HG02884 (cell line): ENCODE measurements at regions not wholly inside any gene's neighbourhood (a gene's known extent, or its start where the extent isn't known, plus 50 kb on each side); places are given as distances from the start of the nearest gene placed in this dataset.

Source experiments
- ATAC-seq: cut with Tn5 transposase; IDR thresholded peaks from one replicate; pipeline ENCODE4 v1.9.1; 2021; ENCODE audit warnings: mild to moderate bottlenecking, moderate library complexity; ENCODE audit not compliant: unreplicated experiment

DNA sequence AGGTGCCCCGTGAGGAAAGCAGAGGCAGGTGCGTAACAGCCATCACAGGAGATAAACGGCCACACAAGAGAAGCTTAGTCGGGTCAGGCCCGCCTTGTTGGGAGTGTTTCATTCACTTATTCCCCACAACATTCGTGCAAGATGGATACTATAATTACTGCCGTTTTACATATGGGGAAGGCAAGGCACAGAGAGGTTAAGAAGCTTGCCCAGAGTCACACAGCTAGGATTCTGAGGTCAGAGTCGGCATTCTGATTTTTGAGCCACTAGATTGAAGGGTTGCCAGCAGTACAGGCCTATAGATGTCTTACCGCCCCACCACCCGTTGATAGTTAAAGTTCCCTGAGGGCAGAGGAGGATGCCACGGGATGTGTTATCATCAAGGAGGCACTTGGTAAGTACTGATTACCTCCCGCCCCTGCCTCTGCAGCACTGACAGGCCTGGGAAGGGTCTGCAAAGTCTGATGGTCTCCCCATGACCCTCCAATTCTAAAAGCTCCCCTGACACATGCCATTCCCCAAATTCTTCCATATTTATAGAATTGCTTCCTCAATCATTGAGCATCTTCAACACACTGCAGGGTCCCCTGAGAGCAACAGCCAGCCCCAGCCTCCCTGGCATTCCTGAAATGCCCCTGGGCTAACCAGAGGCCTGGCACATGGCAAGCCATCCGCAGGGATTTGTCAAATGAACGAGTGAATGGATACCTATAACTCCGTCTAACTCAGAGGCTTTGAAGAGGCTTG is 74.7 kb upstream of the CLDN14 start:
- no peak for ATAC-seq

DNA sequence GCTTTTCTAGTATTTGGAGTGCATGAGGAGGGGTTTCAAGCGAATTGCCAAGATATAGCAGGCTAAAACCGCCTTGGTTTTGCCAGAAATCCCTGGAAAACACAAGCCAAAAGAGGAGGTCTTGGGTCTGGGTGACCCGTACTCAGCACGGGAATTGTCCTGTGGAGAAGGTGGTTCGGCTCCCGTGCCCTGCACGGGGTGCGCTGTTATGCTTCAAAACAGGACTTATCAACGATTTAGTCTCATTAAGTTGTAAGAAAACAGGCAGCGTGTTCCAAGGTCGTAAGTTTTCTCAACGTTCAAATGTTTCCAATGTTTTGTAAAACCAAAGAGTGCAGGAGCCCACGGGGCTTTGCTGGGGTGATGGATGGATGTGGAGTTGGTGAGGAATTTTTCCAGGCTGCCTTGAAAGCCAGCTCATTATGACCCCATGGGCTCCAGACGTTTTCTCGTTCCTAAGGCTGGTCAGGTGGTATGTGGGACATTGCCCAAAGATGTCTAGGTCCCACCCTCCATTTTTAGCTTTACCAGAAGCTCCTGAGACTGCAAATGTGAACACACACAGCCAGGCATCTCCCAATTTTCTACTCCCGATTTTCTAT is 75.4 kb upstream of the CLDN14 start:
- no peak for ATAC-seq

DNA sequence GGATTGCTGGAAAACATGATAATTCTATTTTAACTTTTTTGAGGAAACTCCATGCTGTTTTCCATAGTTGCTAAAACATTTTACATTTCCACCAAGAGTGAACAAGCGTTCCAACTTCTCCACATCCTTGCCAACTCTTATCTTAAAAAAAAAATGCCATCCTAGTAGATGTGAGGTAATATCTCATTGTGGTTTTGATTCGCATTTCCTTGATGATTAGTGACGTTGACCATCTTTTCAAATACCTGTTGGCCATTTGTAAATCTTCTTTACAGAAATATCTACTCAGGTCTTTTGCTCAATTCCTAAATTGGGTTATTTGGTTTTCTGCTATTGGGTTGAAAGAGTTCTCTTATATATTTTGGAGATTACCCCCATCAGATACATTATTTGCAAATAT is 77.4 kb upstream of the CLDN14 start:
- no peak for ATAC-seq

DNA sequence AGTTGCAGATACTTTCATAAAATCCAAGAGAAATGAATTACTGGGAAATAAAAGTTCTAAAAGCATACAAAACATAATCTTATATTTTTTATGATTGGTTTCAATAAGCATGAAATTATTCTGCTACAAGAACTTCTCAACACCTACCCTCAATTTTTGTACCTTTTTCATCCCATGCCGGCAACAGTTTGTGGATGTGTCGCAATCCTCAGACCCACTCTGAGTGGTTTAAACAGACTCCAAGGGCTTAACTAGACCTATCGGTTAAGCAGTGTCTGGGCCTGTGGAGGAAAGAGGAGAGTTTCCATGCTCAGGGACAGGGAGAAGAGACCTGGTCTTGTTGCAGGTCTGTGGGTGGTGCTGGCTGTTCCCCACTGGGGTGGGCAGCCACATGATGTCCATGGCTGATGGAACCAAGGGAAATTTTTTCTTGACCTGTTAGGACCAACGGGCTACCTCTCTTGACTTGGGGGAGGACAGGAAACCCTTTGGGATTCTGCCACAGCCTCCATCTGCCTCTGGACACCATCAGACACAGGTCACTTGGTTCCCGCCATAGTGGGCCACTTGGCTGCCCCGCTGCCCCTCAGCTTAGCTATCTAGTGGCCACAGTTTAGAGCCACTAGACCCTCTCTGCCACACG is 81.1 kb upstream of the CLDN14 start:
- ATAC-seq, result no peak

DNA sequence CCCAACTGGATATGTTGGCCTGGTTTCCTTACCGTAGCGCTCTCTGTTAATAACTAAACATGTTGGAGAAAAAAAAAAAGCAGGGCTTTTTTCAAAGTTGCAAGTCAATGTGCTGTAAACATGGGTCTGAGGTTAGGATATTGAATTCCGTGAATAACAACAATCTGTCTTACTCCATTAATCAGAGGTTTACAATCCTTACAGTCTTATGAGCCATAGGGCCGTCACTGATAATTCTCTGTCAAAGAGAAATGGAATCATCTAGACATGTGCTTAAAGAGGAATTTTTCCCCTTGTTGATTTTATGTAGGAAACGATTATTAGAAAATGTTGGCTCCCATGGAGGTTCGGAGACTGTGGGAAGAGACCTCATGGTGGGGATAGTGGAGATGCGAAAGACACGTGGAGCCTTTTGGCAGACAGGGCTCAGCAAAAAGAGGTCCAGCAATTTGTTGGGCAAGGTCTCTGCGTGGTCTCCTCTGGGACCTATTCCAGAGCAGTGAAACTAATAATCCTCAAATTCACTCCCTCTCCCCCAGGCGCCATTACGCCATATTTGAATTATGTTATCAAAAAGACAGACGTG is 83.5 kb upstream of the CLDN14 start:
- no peak for ATAC-seq

DNA sequence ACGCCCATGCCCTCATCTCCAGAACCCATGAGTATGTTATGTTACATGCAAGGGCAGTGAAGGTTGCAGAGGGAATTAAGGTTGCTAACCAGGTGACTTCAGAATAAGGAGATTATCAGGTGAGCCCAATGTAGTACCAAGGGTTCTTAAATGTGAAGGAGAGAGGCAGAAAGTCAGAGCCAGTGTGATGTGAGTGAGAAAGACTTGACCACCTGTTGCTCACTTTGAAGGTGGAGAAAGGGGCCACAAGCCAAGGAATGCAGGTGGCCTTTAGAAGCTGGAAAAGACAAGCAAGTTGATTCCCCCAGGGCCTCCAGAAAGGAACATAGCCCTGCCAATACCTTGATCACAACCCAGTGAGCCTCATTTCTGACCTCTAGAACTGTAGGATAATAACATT is 84.7 kb upstream of the CLDN14 start:
- no peak for ATAC-seq

DNA sequence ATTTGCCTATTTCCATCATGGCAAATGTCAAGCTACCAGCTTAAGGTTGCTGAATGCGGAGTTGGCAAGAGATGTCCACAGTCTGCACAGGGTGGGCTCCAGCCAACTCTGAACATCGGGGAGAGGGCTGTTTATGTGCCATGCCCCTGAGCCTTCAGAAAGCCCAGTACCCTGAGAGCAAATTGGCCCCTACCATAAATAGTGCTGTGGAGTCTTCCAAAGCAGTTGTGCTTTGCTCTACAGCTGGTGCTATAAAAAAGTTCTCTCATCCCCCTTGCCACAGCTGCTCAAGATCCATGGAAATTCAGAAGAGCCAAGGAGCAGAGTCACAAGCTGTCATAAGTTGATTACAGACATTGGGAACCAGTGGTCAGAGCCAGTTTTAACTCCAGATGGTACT is 85.6 kb upstream of the CLDN14 start:
- ATAC-seq, result no peak

DNA sequence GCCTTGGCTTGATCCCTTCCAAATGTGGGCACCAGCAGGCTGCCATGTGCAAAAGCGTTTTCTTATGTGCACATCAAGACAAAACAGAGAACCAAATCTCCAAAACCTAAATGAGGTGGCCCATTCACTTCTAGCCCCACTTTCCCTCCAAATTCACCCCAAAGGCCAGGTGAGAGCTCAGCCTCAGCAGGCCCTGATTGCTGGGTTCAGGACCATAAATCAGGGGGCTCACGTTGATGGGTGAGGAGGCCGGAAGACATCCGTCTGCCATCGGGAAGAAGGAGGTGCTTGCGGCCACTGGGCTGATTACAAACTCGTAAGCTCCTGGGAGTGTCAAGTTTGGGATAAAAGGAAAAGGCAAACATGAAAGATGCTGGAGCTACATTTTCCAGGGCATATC is 86.7 kb upstream of the CLDN14 start:
- no peak for ATAC-seq

DNA sequence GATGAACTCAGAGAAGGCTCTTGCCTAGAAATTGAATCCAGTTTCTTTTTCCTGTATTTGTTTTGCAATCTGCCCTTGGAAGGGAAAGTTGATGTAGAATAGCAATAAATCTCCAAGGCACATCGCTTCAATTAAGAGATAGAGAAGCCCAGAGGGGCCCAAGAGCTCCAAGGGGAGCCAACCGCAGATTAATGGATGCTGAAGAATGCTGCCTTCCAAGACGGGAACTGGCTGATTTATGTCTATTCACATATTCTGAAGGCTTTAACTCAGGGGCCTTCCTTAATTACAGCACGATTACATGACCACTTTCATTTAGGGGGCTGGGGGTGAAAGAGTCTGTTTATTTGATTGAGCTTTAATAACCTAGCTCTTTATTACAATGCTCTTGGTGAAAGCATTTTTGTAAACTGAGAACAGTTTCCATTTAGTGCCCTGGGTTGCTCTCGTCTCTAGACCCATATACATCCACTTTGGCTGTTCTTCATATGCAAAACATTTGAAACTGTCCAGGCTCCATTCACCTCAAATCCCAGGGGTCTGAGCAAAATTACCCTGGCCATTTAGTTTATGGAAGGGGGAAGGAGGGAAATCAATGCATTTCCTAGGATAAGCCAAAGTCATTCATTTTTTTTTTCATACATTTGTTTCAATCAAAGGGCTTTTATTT is 87.4 kb upstream of the CLDN14 start:
- no peak for ATAC-seq

DNA sequence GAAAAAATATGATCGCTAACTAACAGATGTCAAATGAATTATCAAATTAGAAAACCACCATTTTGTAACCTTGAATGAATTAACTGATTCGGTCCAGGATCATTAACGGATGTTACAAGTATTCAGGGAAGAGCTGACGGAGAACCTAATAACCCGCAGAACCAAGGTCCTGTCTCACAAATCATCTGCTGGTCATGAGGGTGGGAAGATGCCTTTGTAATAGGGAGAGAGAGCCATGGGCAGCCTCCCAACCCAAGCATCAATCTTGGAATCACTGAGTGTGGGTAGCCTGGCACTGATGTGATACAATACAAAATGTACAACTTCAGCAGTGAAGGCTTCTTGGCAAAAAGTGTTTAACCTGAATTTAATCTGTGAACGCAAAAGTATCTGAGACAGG is 89.6 kb upstream of the CLDN14 start:
- no peak for ATAC-seq

DNA sequence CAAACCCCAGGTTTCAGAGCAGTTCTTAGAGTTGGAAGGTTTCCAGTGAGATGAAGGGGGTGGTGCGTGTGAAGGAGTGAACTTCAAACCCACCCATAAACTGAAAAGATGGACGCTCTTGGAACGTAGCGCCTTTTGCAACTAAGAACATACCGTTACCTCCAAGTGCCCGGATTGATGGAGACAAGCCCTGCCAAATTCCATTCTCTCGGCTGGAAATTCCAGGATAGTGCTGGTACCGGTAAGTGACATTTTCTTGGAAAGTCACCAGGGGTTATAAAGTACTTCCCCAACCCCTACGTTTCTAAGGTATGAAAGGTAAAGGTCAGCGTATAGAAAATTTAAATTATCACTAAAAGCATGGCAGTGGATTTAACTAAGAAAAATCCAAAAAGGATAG is 91.6 kb upstream of the CLDN14 start:
- ATAC-seq, result no peak

DNA sequence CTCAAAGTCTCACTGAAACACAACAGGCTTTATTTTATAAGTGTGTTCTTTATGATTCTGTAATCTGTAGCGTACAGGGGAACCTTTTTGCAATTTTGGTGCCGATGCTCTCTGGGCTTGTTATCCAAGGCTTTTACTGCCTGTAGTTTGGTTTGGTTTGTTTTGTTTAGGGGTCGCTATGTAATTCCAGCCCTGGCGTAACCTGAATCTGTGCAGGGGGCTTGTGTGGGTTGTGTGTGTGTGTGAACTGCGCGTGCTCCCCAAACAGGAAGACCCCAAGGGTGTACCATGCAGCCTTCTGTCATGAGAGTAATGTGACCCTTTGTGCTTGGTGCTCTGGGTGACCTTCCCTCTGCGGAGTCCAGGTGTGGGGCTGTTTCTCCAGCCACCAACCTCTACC is 92.1 kb upstream of the CLDN14 start:
- no peak for ATAC-seq

DNA sequence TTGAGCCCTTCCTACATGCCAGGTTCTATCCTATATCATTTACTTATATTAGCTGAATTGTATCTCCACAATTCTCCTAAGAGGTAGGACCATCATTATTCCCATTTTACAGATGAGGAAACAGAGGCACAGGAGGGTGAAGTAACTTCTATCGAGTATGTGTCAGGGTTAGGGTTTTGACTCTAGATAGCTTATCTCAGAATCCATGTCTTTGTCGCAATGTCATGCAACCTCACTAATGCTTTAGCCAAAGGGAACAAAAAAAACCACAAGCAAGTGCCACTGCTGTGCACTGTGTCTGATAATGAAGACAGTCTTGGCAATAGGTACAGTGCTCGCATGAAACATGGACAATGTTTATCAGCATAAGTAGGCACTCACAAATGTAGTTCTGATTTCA is 95.4 kb upstream of the CLDN14 start:
- ATAC-seq, result no peak

DNA sequence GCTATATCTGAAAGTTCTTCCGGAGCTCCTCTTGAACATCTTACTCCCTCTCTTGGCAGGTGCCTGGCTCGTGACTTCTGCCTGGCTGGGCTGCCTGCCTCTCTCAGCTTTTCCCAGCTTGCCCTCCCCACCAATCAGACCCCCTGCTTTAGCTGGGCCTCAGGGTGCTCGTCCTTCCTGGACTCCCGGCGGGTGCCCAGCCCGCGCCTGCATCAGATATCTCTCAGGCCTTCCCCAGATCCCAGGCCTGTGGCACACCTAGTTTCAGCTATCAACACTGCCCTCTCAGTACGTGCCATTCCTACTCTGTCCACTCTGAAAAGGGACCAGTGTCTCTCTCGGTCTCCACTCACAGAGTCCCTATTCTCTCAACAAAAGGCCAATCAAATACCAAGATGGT is 96.5 kb upstream of the CLDN14 start:
- ATAC-seq, result no peak

DNA sequence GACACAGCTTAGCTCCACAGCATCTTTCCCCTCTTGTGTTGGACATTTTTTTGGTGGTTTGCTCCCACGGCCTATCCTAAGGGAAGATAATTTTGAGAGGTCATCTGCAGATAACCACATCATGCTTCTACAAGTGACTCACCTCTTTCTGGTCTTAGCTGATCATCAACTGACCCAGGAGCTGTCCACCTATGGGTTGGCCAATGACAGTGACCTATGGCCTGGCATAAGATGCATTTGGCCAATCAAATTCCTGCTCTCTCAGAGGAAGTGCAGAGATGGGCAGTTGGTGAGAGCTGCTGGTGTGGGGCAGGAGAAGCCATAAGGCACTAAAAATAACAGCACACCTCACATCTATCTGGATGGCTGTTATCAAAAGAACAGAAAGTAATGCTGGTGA is 100.0 kb upstream of the CLDN14 start:
- no peak for ATAC-seq

DNA sequence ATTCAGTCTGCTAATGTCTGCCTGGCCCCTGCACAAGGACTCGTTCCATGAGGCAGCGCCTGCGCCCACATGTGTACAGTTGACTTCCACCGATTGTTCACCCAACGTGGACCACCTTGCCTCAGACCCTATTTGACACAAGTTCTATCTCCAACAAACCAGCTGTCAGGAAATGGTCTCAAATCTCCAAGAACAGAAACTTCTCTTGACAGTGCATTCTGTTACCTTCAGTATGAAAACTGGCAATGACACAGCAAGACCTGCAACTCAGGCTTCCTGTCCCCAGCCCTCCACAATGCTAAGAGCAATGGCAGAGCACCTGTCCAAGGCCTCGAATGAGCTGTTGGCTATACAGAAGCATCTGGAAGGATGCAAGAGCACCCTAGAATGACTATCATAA is 102.3 kb upstream of the CLDN14 start:
- no peak for ATAC-seq

DNA sequence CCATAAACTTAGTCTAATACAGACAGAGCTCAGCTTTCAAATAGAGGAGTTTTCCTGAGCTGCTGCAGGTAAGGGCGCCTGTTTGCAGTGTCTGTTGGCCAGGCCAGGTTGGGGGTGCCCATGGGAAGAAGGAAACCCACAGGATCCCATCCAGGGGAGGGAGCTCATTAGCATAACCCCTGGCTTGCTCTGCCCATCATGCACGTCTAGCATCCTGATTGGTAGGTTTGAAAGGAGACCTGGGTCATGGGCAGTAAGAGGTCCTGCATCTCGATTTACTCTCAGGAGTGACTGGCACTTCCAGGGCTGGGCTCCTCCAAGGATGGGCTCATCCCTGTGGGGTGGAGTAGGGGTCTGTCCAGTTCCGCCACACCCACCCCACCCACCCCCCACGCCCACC is 103.7 kb upstream of the CLDN14 start:
- ATAC-seq, result no peak

DNA sequence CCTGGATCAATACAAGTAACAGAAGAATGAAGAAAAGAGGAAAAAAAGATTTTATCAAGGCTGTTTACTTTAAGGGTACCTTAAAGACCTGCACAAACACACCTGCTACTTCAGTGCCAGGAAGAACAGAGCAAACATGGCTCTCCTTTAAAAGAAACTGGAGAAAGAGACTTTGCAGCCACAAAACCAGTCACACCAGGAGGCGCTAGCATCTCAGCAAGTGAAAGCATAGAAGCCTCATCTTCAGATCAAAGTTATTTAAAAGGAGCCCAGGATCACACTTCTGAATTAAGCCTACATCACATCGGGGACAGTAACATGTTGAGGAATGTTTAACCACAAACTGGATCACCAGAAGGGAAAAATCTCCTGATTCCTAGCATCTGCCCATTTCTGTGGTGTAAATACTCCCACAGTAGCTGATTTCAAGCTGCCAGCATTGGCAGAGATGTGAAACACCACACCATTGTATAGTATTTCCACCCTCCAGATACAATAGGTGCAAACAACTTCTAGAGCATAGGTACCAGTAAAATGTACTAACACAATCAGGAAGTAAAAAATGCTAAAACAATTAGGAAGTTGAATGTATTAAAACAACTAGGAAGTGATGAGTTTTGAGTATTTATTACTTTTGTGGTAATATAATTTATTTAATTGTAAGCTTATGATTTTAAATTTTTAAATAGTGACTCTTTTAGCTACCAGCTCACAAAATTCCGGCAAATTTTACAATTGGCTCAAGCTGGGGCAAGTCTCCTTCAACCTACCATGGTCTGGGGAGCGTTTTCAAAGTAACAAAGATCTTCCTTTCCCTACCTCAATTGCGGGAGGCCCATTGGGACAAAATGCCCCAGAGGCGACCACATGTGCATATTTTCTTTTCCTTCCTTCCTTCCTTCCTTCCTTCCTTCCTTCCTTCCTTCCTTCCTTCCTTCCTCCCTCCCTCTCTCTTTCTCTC is 105.3 kb upstream of the CLDN14 start:
- no peak for ATAC-seq

DNA sequence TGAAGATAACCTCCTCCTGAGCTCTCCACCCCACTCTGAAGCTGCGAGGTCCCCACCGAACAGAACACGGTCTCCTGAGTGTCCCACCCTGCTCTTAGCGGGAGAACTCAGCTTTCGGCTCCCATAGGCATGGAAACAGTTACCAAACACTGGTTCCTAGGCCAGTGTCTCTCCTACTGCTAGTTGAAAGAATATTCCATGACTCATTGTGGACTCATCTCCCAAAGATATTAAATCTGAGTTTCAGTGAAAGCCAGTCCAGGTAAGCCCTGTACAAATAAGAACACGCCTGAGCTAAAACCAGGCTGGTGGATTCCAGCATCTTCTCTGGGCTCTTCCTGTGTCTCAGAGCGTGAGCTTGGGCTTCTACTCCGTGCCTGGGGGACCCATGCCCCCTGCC is 107.5 kb upstream of the CLDN14 start:
- ATAC-seq, result no peak

DNA sequence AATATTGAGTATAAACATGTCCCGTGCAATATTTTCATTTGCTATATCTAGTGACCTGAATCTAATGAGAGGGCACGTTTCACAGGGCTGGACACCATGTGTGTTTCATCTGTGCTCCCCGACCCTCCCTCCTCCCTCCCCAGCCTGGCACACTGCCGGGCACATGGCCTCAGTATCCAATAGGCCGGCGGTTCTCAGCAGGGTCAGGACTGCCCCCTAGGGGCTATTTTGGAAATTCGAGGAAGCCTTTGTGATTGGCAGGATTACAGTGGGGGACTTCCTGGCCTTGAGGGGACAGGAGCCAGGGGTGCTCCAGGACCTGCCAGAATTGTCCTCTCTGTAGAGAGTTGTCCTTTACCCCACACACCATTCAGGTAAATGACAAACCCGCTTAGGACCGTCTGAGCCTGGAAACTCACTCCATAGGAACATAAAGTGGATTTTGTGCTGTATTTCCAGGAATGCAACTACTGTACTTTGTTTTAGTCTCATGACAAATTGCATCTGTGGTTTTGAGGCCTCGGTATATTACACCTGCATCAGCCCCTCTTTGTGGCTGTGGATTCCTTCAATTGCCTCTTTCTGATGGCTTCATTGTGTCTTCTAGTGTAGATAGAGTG is 109.5 kb upstream of the SIM2 start:
- ATAC-seq, result no peak
